Hepatic stellate cell (primary cell): ENCODE measurements at regions not wholly inside any gene's neighbourhood (a gene's known extent, or its start where the extent isn't known, plus 50 kb on each side); places are given as distances from the start of the nearest gene placed in this dataset.

ENCODE experiments used
- DNase-seq: peaks from one replicate; pipeline ENCODE4 v3.0.0; 2011; ENCODE audit warnings: low spot score

DNA sequence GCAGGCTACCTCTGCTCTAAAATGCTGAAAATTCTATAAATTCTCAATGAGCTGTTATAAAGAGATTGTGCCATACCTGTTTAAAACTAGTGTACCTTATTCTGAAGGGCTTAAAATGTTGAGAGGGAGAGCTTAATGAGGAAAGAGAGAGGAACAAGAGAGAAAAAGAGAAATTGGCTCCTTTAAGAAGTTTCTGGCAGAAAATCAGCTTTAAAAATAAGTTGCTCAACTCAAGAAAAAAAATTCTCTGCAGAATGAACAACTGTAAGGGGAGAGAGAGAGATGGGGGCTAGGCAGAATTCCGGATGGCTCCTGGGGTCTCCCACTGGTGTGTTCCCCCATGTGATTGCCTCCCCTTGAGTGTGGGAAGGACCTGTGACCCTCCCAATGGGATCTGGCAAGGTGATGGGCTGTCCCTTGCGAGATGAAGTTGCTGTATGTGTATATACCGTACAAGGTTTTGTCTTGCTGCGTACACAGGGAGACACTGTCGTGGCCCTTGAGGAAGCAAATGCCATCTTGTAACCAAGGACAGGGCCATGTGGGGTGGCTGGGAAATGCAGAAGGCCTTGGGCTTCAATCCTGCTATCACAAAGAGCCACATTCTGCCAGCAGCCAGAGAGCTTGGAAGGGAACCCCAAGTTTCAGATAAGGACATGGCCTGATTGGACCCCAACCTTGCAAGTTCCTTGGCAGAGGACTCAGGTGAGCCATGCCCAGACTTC, 64.3 kb upstream of the S1PR3 start:
- DNase-seq, result no peak

DNA sequence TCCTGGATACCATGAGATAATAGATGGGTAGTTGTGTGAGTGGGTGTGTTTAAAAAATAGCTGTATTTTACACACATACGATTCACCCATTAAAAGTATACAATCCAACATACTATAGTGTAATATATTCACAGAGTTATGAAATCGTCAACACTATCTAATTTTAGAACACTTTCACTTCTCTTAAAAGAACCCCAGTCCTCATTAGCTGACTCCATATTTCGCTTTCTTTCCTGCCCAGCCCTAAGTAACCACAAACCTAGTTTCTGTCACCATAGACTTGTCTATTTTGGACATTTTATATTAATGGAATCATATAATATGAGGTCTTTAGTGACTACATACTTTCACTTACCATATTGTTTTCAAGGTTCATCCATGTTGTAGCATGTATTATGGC, 63.8 kb upstream of the S1PR3 start:
- DNase-seq, result no peak

DNA sequence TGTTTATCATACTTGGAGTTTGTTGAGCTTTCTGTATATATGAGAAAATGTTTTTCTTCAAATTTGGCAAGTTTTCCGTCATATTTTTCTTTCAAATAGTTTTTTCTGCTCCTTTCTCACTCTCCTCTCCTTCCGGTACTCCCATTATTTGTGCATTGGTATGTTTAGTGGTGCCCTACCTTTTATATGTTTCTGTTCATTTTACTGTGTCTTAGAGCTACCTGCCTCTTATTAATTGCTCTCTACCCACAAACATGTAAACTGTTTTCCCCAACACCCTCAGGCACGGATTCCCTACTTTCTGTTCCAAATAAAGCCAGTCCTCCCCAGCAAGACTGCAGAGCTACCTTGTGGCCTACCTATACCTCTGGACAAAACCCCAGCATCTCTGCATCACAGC, 60.6 kb upstream of the S1PR3 start:
- DNase-seq, result no peak

DNA sequence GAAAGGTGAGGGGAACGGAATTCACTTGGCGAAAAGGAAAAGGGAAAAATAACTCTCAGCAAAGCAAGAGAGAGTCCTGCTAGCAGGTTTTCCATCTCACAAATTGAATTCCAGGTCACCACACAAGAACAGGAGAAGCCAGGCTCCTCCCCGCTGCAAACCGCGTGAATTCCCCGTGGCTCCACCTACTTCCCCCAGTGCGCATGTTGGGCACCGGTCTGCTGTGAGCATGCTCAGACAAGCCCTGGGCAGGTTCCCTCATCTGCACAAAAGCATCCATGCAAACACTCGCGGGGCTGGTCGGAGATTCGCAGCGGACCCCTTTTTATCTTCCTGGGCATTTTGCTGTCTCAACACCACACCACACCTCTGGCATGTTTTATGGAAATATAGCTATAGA, 58.5 kb upstream of the S1PR3 start:
- DNase-seq, result no peak

DNA sequence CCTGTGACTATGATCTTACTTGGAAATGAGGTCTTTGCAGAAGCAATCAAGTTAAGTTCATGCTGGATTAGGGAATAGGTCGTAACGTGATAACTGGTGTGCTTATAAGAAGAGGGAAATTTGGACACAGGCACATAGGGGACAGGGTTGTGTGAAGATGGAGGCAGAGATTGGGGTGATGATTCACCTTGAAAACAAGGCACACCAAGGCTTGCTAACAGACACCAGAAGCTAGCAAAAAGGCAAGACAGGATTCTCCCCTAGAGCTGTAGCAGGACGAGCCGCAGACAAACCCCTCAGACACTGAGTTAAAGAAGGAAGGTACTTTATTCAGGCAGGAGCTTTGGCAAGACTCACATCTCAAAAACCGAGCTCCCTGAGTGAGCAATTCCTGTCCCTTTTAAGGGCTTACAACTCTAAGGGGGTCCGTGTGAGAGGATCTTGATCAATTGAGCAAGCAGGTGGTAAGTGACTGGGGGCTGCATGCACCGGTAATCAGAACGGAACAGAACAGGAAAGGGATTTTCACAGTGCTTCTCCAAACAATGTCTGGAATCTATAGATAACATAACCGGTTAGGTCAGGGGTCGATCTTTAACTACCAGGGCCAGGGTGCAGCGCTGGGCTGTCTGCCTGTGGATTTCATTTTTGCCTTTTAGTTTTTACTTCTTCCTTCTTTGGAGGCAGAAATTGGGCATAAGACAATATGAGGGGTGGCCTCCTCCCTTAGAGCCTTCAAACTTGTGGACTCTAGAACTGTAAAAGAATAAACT, 57.5 kb upstream of the S1PR3 start:
- no peak for DNase-seq

DNA sequence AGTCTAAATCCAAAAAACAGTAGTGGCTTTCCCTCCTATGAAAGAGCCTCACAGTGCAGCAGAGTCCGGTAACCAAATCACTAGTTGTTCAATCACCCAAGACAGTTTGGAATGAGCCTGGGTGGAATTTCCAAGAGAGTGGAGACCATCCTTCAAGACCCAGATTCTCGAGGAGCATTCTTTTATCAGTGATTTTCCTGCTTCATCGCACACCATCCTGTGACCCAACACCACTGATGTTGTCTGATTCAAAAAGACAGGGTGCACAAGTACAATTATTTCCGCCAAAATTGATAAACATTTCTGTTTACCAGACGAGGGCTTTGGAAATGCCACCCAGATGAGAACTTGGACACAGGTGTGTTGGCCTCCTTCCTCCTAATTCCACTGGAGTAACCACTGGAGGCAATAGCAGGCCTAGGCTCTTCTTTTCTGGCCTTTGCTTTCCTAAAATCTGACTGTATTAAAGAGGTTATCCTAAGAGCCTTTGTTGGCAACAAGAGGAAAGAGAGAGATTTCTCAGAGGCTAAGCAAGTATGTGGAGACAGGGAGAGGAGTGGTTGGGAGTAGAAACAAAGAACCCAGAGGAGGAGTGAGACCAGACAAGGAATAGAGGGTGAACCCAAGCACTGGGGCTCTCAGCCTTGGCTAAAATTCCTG, 56.3 kb upstream of the S1PR3 start:
- DNase-seq, result no peak

DNA sequence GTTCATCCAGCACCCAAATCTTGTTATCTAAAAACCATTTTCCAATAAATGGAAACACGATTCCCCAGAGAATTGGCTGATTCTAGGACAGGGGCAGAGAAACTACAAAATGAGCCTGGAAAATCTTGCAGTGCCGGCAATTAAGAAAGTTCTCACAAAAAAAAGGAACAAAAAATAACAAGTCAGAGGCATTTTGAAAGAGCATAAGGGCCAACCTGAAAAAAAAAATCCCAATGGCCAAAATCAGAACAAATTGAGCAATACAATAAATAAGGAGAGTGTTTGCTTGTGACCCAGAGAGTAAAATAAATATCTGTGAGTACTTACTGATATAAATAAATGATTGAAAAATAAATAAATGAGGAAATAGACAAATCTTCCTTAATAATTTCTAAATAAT, 55.1 kb upstream of the S1PR3 start:
- no peak for DNase-seq

DNA sequence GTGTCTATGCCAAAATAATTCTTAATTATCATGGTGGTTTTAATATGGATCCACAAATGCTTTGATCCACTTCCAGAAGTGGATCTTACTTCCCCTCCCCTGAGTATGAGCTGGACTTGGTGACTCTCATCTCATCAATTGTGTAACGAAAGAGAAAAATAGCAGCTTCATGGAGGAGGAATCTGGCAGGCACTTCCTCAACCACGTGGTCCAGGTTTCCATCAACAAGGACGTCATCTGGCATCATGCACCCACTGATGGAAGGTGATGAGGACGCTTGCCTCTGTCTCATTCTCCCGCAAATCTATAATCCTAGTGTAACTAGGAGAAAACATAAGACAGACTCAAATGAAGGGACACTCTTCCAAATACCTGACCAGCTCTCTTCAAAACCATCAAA, 54.6 kb upstream of the S1PR3 start:
- no peak for DNase-seq

DNA sequence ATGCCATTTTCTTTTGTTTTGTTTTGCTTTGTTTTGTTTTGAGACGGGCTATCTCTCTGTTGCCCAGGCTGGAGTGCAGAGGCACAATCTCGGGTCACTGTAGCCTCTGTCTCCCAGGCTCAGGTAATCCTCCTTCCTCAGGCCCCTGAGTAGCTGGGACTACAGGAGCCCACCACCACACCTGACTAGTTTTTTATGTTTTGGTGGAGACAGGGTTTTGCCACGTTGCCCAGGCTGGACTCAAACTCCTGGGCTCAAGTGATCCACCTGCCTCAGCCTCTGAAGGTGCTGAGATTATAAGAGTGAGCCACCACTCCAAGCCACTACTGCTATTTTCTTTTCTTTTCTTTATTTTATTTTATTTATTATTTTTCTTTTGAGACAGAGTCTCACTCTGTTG, 54.0 kb upstream of the S1PR3 start:
- no peak for DNase-seq

DNA sequence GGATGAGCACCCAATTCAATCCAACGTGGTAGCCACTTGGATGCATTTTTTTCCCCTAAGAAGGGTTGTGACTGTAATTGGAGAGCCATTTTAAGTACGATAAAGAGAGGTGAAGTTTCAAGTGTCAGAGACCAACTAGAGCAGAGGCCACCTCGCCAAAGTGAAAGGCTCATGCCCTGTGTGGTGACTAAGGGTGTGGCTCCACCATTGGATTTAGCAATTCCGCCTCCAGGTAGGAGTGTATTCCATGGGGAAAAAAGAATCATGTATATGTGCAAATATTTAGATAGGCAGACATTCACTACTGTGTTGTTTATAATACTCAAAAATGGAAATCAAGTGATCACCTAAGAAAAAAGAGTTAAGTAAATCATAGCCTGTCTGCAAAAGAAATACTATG, 53.1 kb upstream of the S1PR3 start:
- DNase-seq, result no peak
